ENCODE measurements at regions not wholly inside any gene's neighbourhood (a gene's known extent, or its start where the extent isn't known, plus 50 kb on each side); places are given as distances from the start of the nearest gene placed in this dataset.
"Not testable (repeated sequence)": the region's sequence is repeated elsewhere in the genome, so short reads cannot be mapped to it uniquely, and the experiment has no call there.

- peak in 1 of 3 experiments; percentile 24 for DNase-seq
Measured at GRCh38 chr2:219844401-219845091, 217.1 kb downstream of the SLC4A3 start.

GRCh38 chr2:219848882-219849281, 221.5 kb downstream of the SLC4A3 start:
- DNase-seq: peak in 2 of 3 experiments; percentile 57 to 84

- DNase-seq: no peak
Measured at GRCh38 chr2:219851169-219851568, 223.7 kb downstream of the SLC4A3 start.

GRCh38 chr2:219851801-219852481, 224.5 kb downstream of the SLC4A3 start:
- no peak for DNase-seq

- DNase-seq: peak in 1 of 3 experiments; percentile 8
Measured at GRCh38 chr2:219852626-219853025, 225.2 kb downstream of the SLC4A3 start.

- no peak for DNase-seq
Measured at GRCh38 chr2:219856602-219857001, 229.2 kb downstream of the SLC4A3 start.

- DNase-seq: no peak
Measured at GRCh38 chr2:219857751-219858150, 230.3 kb downstream of the SLC4A3 start.

- DNase-seq: no peak
Measured at GRCh38 chr2:219861307-219861706, 233.9 kb downstream of the SLC4A3 start.

- peak in 2 of 3 experiments; percentile 49 to 73 for DNase-seq
Measured at GRCh38 chr2:219864154-219864553, 236.7 kb downstream of the SLC4A3 start.

- DNase-seq: no peak
Measured at GRCh38 chr2:219868635-219869034, 241.2 kb downstream of the SLC4A3 start.

- no peak for DNase-seq
Measured at GRCh38 chr2:219870041-219870440, 242.6 kb downstream of the SLC4A3 start.

- DNase-seq: no peak
Measured at GRCh38 chr2:219871351-219871750, 243.9 kb downstream of the SLC4A3 start.

- no peak for DNase-seq
Measured at GRCh38 chr2:219875036-219875435, 247.6 kb downstream of the SLC4A3 start.

- DNase-seq: not testable (repeated sequence)
Measured at GRCh38 chr2:219875986-219876385, 248.6 kb downstream of the SLC4A3 start.

GRCh38 chr2:219876931-219877330, 249.5 kb downstream of the SLC4A3 start:
- DNase-seq: no peak

GRCh38 chr2:219877728-219878127, 250.3 kb downstream of the SLC4A3 start:
- no peak for DNase-seq

GRCh38 chr2:219878516-219878915, 251.1 kb downstream of the SLC4A3 start:
- DNase-seq: no peak

GRCh38 chr2:219881851-219882250, 254.4 kb downstream of the SLC4A3 start:
- DNase-seq: no peak

GRCh38 chr2:219886615-219887014, 259.2 kb downstream of the SLC4A3 start:
- no peak for DNase-seq

- DNase-seq: no peak
Measured at GRCh38 chr2:219887870-219888269, 260.4 kb downstream of the SLC4A3 start.

GRCh38 chr2:219893541-219893940, 266.1 kb downstream of the SLC4A3 start:
- peak in 1 of 3 experiments; percentile 34 for DNase-seq

- no peak for DNase-seq
Measured at GRCh38 chr2:219897456-219897855, 270.0 kb downstream of the SLC4A3 start.

- no peak for DNase-seq
Measured at GRCh38 chr2:219901155-219901554, 273.7 kb downstream of the SLC4A3 start.

GRCh38 chr2:219902891-219903552, 275.6 kb downstream of the SLC4A3 start:
- DNase-seq: no peak

Data from NCI-H1417 (cell line).